HEK293T (cell line): ENCODE measurements at regions not wholly inside any gene's neighbourhood (a gene's known extent, or its start where the extent isn't known, plus 50 kb on each side); places are given as distances from the start of the nearest gene placed in this dataset.
"Not testable (repeated sequence)": the region's sequence is repeated elsewhere in the genome, so short reads cannot be mapped to it uniquely, and the experiment has no call there.

Experiments
- CTCF ChIA-PET: fragments of 350-600 bp; formaldehyde crosslinking; extraction: SDS; loops from one replicate; lab custom pipeline; 2021; ENCODE audit warnings: antibody characterized with exemption, inconsistent platforms; lab: Yijun Ruan, JAX
- POLR2A ChIA-PET: fragments of 350-600 bp; formaldehyde crosslinking; extraction: SDS; loops from one replicate; lab custom pipeline; 2020; ENCODE audit warnings: antibody characterized with exemption, inconsistent platforms; lab: Yijun Ruan, JAX
- DNase-seq: peaks from one replicate; pipeline ENCODE4 v3.0.0; 2012; ENCODE audit warnings: mixed read lengths; ENCODE audit errors: extremely low spot score
- ARNT ChIP-seq: fragments of 450-650 bp; IDR thresholded peaks from 2 replicates; pipeline ENCODE4 v1.6.1; 2017; ENCODE audit warnings: mild to moderate bottlenecking
- ELF4 ChIP-seq: fragments of 450-650 bp; IDR thresholded peaks from 2 replicates; pipeline ENCODE4 v1.6.1; 2017; ENCODE audit warnings: antibody characterized with exemption
- FOXA1 ChIP-seq: fragments of 450-650 bp; IDR thresholded peaks from 2 replicates; pipeline ENCODE4 v1.6.1; 2016; ENCODE audit warnings: mild to moderate bottlenecking
- FOXK2 ChIP-seq: fragments of 450-650 bp; IDR thresholded peaks from 2 replicates; pipeline ENCODE4 v1.6.1; 2016; ENCODE audit warnings: mild to moderate bottlenecking
- FOXM1 ChIP-seq: fragments of 450-650 bp; IDR thresholded peaks from 2 replicates; pipeline ENCODE4 v1.6.1; 2017; ENCODE audit warnings: mild to moderate bottlenecking, borderline replicate concordance
- HDGF ChIP-seq: fragments of 450-650 bp; IDR thresholded peaks from 2 replicates; pipeline ENCODE4 v1.6.1; 2017; ENCODE audit warnings: antibody characterized with exemption, borderline replicate concordance
- L3MBTL2 ChIP-seq: fragments of 450-650 bp; conservative IDR thresholded peaks from 2 replicates; pipeline ENCODE4 v1.6.1; 2016; ENCODE audit warnings: mild to moderate bottlenecking
- LEF1 ChIP-seq: fragments of 450-650 bp; IDR thresholded peaks from 2 replicates; pipeline ENCODE4 v1.6.1; 2017; ENCODE audit warnings: mild to moderate bottlenecking, borderline replicate concordance
- NFRKB ChIP-seq: fragments of 450-650 bp; IDR thresholded peaks from 2 replicates; pipeline ENCODE4 v1.6.1; 2016; ENCODE audit warnings: mild to moderate bottlenecking, moderate library complexity
- PKNOX1 ChIP-seq: fragments of 450-650 bp; IDR thresholded peaks from 2 replicates; pipeline ENCODE4 v1.6.1; 2016
- SP1 ChIP-seq: fragments of 450-650 bp; IDR thresholded peaks from 2 replicates; pipeline ENCODE4 v1.6.1; 2017
- SUZ12 ChIP-seq: fragments of 450-650 bp; IDR thresholded peaks from 2 replicates; pipeline ENCODE4 v1.6.1; 2016; ENCODE audit warnings: mild to moderate bottlenecking
- TARDBP ChIP-seq: fragments of 450-650 bp; IDR thresholded peaks from 2 replicates; pipeline ENCODE4 v1.6.1; 2016

- ChIA-PET POLR2A (no interaction called here), CTCF (no interaction called here)
- DNase-seq = no peak
- no peak for TF ChIP-seq ARNT
- TF ChIP-seq L3MBTL2 = no peak
- no peak for TF ChIP-seq FOXA1
- no peak for TF ChIP-seq SUZ12
Observed at GRCh38 chr17:21493993-21494392, 117.8 kb downstream of the KCNJ12 start.

GRCh38 chr17:21495281-21495680 lies 119.1 kb downstream of the KCNJ12 start:
- ChIA-PET CTCF (no interaction called here), POLR2A (no interaction called here)
- TF ChIP-seq FOXK2 (no peak), PKNOX1 (no peak), LEF1 (no peak), SP1 (no peak), TARDBP (no peak), SUZ12 (no peak), ELF4 (no peak), FOXM1 (no peak)
- DNase-seq = no peak

GRCh38 chr17:21500064-21500463 lies 123.9 kb downstream of the KCNJ12 start:
- ChIA-PET CTCF (interaction anchor here (1.3 kb wide), 1 partner anchor 11 kb away, joined by 5 read pairs; no protein-coding TSS in a partner anchor), POLR2A (no interaction called here)
- no peak for DNase-seq
- TF ChIP-seq FOXM1 (no peak), FOXK2 (no peak), ELF4 (no peak), ARNT (no peak)

- CTCF ChIA-PET = not testable (repeated sequence)
Observed at GRCh38 chr17:21501927-21502700, 126.0 kb downstream of the KCNJ12 start.

GRCh38 chr17:21505819-21506815 lies 130.0 kb downstream of the KCNJ12 start:
- POLR2A ChIA-PET = no interaction called here
- CTCF ChIA-PET = no interaction called here
- TF ChIP-seq TARDBP (no peak), ARNT (no peak), HDGF (no peak), L3MBTL2 (no peak), FOXA1 (no peak)
- no peak for DNase-seq

More at GRCh38 chr17:21501927-21502700, 126.0 kb downstream of the KCNJ12 start:
- DNase-seq, POLR2A ChIA-PET: not testable (repeated sequence)

GRCh38 chr17:21507806-21508205 lies 131.6 kb downstream of the KCNJ12 start:
- DNase-seq, CTCF ChIA-PET, POLR2A ChIA-PET: not testable (repeated sequence)

- no peak for DNase-seq
- POLR2A ChIA-PET = no interaction called here
- CTCF ChIA-PET = interaction anchor here (0.6 kb wide), 1 partner anchor 65 kb away, joined by 4 read pairs; no protein-coding TSS in a partner anchor
- TF ChIP-seq ELF4 (no peak), L3MBTL2 (no peak), FOXA1 (no peak), TARDBP (no peak), SUZ12 (no peak), SP1 (no peak), FOXK2 (no peak), FOXM1 (no peak), NFRKB (no peak)
Observed at GRCh38 chr17:21508211-21508610, 132.1 kb downstream of the KCNJ12 start.

GRCh38 chr17:21509356-21509755 lies 133.2 kb downstream of the KCNJ12 start:
- POLR2A ChIA-PET, DNase-seq, CTCF ChIA-PET: not testable (repeated sequence)
